GM19238 (cell line): ENCODE measurements at regions not wholly inside any gene's neighbourhood (a gene's known extent, or its start where the extent isn't known, plus 50 kb on each side); places are given as distances from the start of the nearest gene placed in this dataset.
A peak's percentile ranks its signal among the peaks of the same experiment; 100 is the strongest.

Experiments
- DNase-seq: peaks from one replicate; pipeline ENCODE4 v3.0.0; 2011; ENCODE audit warnings: low spot score; ENCODE audit not compliant: insufficient read length

GRCh38 chr6:139844907-139845306 is 470.5 kb upstream of the CITED2 start:
- no peak for DNase-seq

- peak; percentile 13 for DNase-seq
Observed at GRCh38 chr6:139841794-139842215, 467.4 kb upstream of the CITED2 start.

GRCh38 chr6:139839506-139840156 is 465.2 kb upstream of the CITED2 start:
- no peak for DNase-seq

- no peak for DNase-seq
Observed at GRCh38 chr6:139834232-139834631, 459.8 kb upstream of the CITED2 start.

GRCh38 chr6:139833592-139833991 is 459.1 kb upstream of the CITED2 start:
- no peak for DNase-seq

- DNase-seq = no peak
Observed at GRCh38 chr6:139832493-139833305, 458.3 kb upstream of the CITED2 start.

- DNase-seq = no peak
Observed at GRCh38 chr6:139829576-139829975, 455.1 kb upstream of the CITED2 start.

GRCh38 chr6:139828751-139829519 is 454.5 kb upstream of the CITED2 start:
- DNase-seq = no peak

- DNase-seq = no peak
Observed at GRCh38 chr6:139825935-139826374, 451.5 kb upstream of the CITED2 start.

- DNase-seq = no peak
Observed at GRCh38 chr6:139824864-139825263, 450.4 kb upstream of the CITED2 start.

- no peak for DNase-seq
Observed at GRCh38 chr6:139823808-139824126, 449.3 kb upstream of the CITED2 start.

GRCh38 chr6:139823099-139823807 is 448.8 kb upstream of the CITED2 start:
- DNase-seq = no peak

GRCh38 chr6:139821676-139822223 is 447.3 kb upstream of the CITED2 start:
- no peak for DNase-seq

- DNase-seq = no peak
Observed at GRCh38 chr6:139820210-139820609, 445.8 kb upstream of the CITED2 start.

GRCh38 chr6:139819776-139820175 is 445.3 kb upstream of the CITED2 start:
- DNase-seq = no peak

GRCh38 chr6:139812939-139813338 is 438.5 kb upstream of the CITED2 start:
- no peak for DNase-seq

GRCh38 chr6:139801571-139802321 is 427.3 kb upstream of the CITED2 start:
- DNase-seq = no peak

GRCh38 chr6:139800837-139801236 is 426.4 kb upstream of the CITED2 start:
- no peak for DNase-seq

GRCh38 chr6:139790527-139790926 is 416.1 kb upstream of the CITED2 start:
- no peak for DNase-seq

GRCh38 chr6:139784222-139784769 is 409.8 kb upstream of the CITED2 start:
- no peak for DNase-seq
